ENCODE measurements at regions not wholly inside any gene's neighbourhood (a gene's known extent, or its start where the extent isn't known, plus 50 kb on each side); places are given as distances from the start of the nearest gene placed in this dataset.

DNA sequence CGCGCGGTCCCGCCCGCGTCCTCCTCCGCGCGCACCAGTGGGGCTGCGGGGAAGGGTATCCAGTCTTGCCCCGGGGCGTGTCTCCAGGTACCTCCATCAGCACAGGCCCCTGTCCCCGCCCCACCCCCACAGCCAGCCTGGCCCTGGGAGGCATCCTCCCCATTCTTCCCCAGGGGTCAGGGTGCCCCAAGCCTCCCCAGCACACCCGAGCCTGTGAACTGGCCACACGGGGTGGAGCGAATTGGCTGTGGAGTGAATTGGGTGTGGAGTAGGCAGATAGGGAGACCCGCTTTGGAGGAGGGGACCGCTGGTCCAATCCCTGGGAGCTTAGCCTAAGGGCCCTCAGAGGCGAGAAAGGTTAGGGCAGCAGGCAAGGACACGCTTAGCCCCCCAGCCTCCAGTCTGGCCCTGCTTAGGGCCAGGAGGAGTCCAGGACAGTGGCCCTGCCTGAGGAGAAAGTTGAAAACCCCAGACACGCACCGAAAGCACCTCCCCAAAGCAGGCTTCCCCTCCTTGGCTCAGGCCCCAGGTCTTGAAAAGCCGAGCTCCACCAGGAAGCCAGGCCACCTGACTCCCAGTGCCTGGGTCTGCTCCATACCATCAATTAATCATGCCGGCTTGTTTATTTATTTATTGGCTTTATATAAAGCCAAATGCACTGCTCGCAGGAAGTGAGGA lies 107.7 kb upstream of the SLC6A11 start:
- TF ChIP-seq, protein P1, sequence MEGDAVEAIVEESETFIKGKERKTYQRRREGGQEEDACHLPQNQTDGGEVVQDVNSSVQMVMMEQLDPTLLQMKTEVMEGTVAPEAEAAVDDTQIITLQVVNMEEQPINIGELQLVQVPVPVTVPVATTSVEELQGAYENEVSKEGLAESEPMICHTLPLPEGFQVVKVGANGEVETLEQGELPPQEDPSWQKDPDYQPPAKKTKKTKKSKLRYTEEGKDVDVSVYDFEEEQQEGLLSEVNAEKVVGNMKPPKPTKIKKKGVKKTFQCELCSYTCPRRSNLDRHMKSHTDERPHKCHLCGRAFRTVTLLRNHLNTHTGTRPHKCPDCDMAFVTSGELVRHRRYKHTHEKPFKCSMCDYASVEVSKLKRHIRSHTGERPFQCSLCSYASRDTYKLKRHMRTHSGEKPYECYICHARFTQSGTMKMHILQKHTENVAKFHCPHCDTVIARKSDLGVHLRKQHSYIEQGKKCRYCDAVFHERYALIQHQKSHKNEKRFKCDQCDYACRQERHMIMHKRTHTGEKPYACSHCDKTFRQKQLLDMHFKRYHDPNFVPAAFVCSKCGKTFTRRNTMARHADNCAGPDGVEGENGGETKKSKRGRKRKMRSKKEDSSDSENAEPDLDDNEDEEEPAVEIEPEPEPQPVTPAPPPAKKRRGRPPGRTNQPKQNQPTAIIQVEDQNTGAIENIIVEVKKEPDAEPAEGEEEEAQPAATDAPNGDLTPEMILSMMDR (IDR thresholded peaks at IDR 0.05; ENCODE audit: low read depth, low read length): no peak
- TF ChIP-seq EZH2phosphoT487 (IDR thresholded peaks at IDR 0.05; ENCODE audit: low read depth): no peak

Data from OCI-LY3 (cell line).